CD4-positive, alpha-beta T cell (primary cell): ENCODE measurements at regions not wholly inside any gene's neighbourhood (a gene's known extent, or its start where the extent isn't known, plus 50 kb on each side); places are given as distances from the start of the nearest gene placed in this dataset.

Experiments used
- ATAC-seq: fragments of 200-7000 bp; cut with Tn5 transposase; one replicate; pipeline ENCODE4 v1.10.0; 2022; ENCODE audit warnings: mild to moderate bottlenecking; ENCODE audit not compliant: poor library complexity
- CTCF ChIA-PET: fragments of 350-600 bp; sonication (Branson Sonifier 250); formaldehyde crosslinking; loops from one replicate; lab custom pipeline; 2021; ENCODE audit warnings: antibody characterized with exemption, inconsistent platforms; lab: Charles Lee
- POLR2A ChIA-PET: fragments of 350-600 bp; sonication (Branson Sonifier 250); formaldehyde crosslinking; loops from one replicate; lab custom pipeline; 2021; ENCODE audit warnings: antibody characterized with exemption, inconsistent platforms; lab: Charles Lee
- DNase-seq, 14 experiments: peaks; one replicate each; pipeline ENCODE4 v3.0.0-alpha.2; 2013 to 2020; ENCODE audit warnings: mixed read lengths in 2 of 14
- H3K27ac ChIP-seq, 2 donors: one replicate each; pipeline versions ENCODE4 v1.5.1 to v1.7.0; 2013; ENCODE audit warnings: low read length in 2 of 2, low read depth in 1 of 2, mild to moderate bottlenecking in 1 of 2
- H3K27me3 ChIP-seq, 2 experiments: 1 replicate in 1 of 2; 2 replicates in 1 of 2; pipeline versions ENCODE4 v1.6.1 to v1.7.0; 2013; ENCODE audit warnings: low read length in 2 of 2, control low read depth in 1 of 2, mild to moderate bottlenecking in 1 of 2, moderate library complexity in 1 of 2; ENCODE audit not compliant: insufficient read depth in 2 of 2, control insufficient read depth in 1 of 2
- H3K36me3 ChIP-seq: one replicate; pipeline ENCODE4 v1.6.1; 2013; ENCODE audit warnings: low read length, control low read depth; ENCODE audit not compliant: insufficient read depth
- H3K4me1 ChIP-seq: one replicate; pipeline ENCODE4 v1.6.1; 2013; ENCODE audit warnings: low read length, control low read depth; ENCODE audit not compliant: insufficient read depth
- H3K4me3 ChIP-seq: one replicate; pipeline ENCODE4 v1.5.1; 2013; ENCODE audit warnings: mild to moderate bottlenecking, low read length, moderate library complexity
- H3K9me3 ChIP-seq, 2 experiments: 1 replicate in 1 of 2; 2 replicates in 1 of 2; pipeline versions ENCODE4 v1.6.1 to v1.7.0; 2013; ENCODE audit warnings: low read length in 2 of 2, mild to moderate bottlenecking in 2 of 2, control low read depth in 1 of 2, moderate library complexity in 1 of 2; ENCODE audit not compliant: control insufficient read depth in 1 of 2, insufficient read depth in 1 of 2
- H3K27ac Mint-ChIP-seq: one replicate; pipeline ENCODE4 v1.8.0; 2020; ENCODE audit warnings: mixed read lengths
- H3K27me3 Mint-ChIP-seq: one replicate; pipeline ENCODE4 v1.8.0; 2021; ENCODE audit warnings: mixed read lengths
- H3K36me3 Mint-ChIP-seq: one replicate; pipeline ENCODE4 v1.8.0; 2021; ENCODE audit warnings: low read depth, mixed read lengths
- H3K4me1 Mint-ChIP-seq: one replicate; pipeline ENCODE4 v1.8.0; 2021; ENCODE audit warnings: low read depth, mixed read lengths
- H3K4me3 Mint-ChIP-seq: one replicate; pipeline ENCODE4 v1.8.0; 2020; ENCODE audit warnings: mild to moderate bottlenecking, mixed read lengths
- H3K9me3 Mint-ChIP-seq: one replicate; pipeline ENCODE4 v1.8.0; 2020; ENCODE audit warnings: mixed read lengths
- CTCF ChIP-seq: fragments of 200-600 bp; IDR thresholded peaks from one replicate; pipeline ENCODE4 v1.8.0; 2022; ENCODE audit warnings: antibody characterized with exemption, mild to moderate bottlenecking
- intact Hi-C, 2 experiments: fragments of 100-400 bp; cut with DNase I in 1 of 2; cut with micrococcal nuclease in 1 of 2; formaldehyde crosslinking; loops; one replicate each; pipeline versions ENCODE4 v1.15.1 to v1.9.0; 2023 to 2025; cut with DNase I, micrococcal nuclease

- ChIA-PET POLR2A (interaction anchor here (1.2 kb wide), 1 partner anchor 13 kb away, joined by 4 read pairs; no protein-coding TSS in a partner anchor), CTCF (interaction anchor here (1.3 kb wide), 1 partner anchor 21 kb away, joined by 3 read pairs; no protein-coding TSS in a partner anchor)
- Histone ChIP-seq H3K4me1 (no peaks in the 10 kb centered on the region), H3K27ac (no peak overlapping the region), H3K27me3 (no peaks in the 10 kb centered on the region), H3K36me3 (no peaks in the 10 kb centered on the region), H3K4me3 (no peak overlapping the region), H3K9me3 (no peaks in the 10 kb centered on the region)
- intact Hi-C loops = no loop called here
- Mint-ChIP-seq H3K27me3 (no peaks in the 10 kb centered on the region), H3K9me3 (no peaks in the 10 kb centered on the region), H3K4me3 (no peak overlapping the region), H3K4me1 (peaks cover 7% of the 10 kb centered on the region), H3K27ac (no peak overlapping the region), H3K36me3 (no peaks in the 10 kb centered on the region)
- TF ChIP-seq CTCF = no peak
- ATAC-seq (no peak), DNase-seq (no peak)
These were observed 272.6 kb upstream of the ZPLD1 start for GRCh38 chr3:102162251-102162650.

- ChIA-PET CTCF (interaction anchor here (1.3 kb wide), 1 partner anchor 22 kb away, joined by 3 read pairs; no protein-coding TSS in a partner anchor), POLR2A (interaction anchor here (1.2 kb wide), 1 partner anchor 12 kb away, joined by 4 read pairs; no protein-coding TSS in a partner anchor)
- H3K4me1 ChIP-seq = no peaks in the 10 kb centered on the region
- Mint-ChIP-seq H3K27me3 (no peaks in the 10 kb centered on the region), H3K4me3 (no peak overlapping the region), H3K27ac (no peak overlapping the region), H3K4me1 (peaks cover 7% of the 10 kb centered on the region), H3K9me3 (no peaks in the 10 kb centered on the region), H3K36me3 (no peaks in the 10 kb centered on the region)
- no peak overlapping the region for H3K4me3 ChIP-seq
- intact Hi-C loops = no loop called here
- no peak for DNase-seq
- no peak for ATAC-seq
- no peaks in the 10 kb centered on the region for H3K36me3 ChIP-seq
- H3K27me3 ChIP-seq = no peaks in the 10 kb centered on the region
- no peak for TF ChIP-seq CTCF
- no peak overlapping the region for H3K27ac ChIP-seq
- H3K9me3 ChIP-seq = no peaks in the 10 kb centered on the region
These were observed 271.6 kb upstream of the ZPLD1 start for GRCh38 chr3:102163039-102163817.

GRCh38 chr3:102163818-102164154 is 271.0 kb upstream of the ZPLD1 start:
- CTCF ChIA-PET = no interaction called here
- Histone ChIP-seq H3K9me3 (no peaks in the 10 kb centered on the region), H3K27me3 (no peaks in the 10 kb centered on the region), H3K36me3 (no peaks in the 10 kb centered on the region), H3K4me1 (no peaks in the 10 kb centered on the region), H3K27ac (no peak overlapping the region), H3K4me3 (no peak overlapping the region)
- no peak for TF ChIP-seq CTCF
- DNase-seq (no peak), ATAC-seq (no peak)
- H3K36me3 Mint-ChIP-seq = no peaks in the 10 kb centered on the region
- POLR2A ChIA-PET = no interaction called here
- no peaks in the 10 kb centered on the region for H3K9me3 Mint-ChIP-seq
- H3K27me3 Mint-ChIP-seq = no peaks in the 10 kb centered on the region
- H3K4me3 Mint-ChIP-seq = no peak overlapping the region
- H3K27ac Mint-ChIP-seq = no peak overlapping the region
- peaks cover 7% of the 10 kb centered on the region for H3K4me1 Mint-ChIP-seq
- intact Hi-C loops = no loop called here
